Trophoblast cell (in vitro differentiated cells and primary cell): ENCODE measurements at regions not wholly inside any gene's neighbourhood (a gene's known extent, or its start where the extent isn't known, plus 50 kb on each side); places are given as distances from the start of the nearest gene placed in this dataset.

Experiments used
- DNase-seq, 2 donors: peaks; one replicate each; pipeline ENCODE4 v3.0.0-alpha.2; 2016
- H2AFZ ChIP-seq: 2 replicates; pipeline ENCODE4 v1.6.1; 2013; ENCODE audit warnings: low read length, moderate library complexity, mild to moderate bottlenecking; ENCODE audit not compliant: insufficient read depth, poor library complexity
- H2AK5ac ChIP-seq: 2 replicates; pipeline ENCODE4 v1.6.1; 2013; ENCODE audit warnings: mild to moderate bottlenecking, low read length
- H2BK120ac ChIP-seq: 2 replicates; pipeline ENCODE4 v1.6.1; 2013; ENCODE audit warnings: low read length, mild to moderate bottlenecking, moderate library complexity; ENCODE audit not compliant: insufficient read depth, poor library complexity
- H2BK12ac ChIP-seq: 2 replicates; pipeline ENCODE4 v1.6.1; 2013; ENCODE audit warnings: mild to moderate bottlenecking, low read length, moderate library complexity
- H2BK5ac ChIP-seq: 2 replicates; pipeline ENCODE4 v1.6.1; 2013; ENCODE audit warnings: low read length, low read depth, moderate library complexity, mild to moderate bottlenecking; ENCODE audit not compliant: poor library complexity
- H3K14ac ChIP-seq: 2 replicates; pipeline ENCODE4 v1.6.1; 2013; ENCODE audit warnings: mild to moderate bottlenecking, low read length
- H3K18ac ChIP-seq: 2 replicates; pipeline ENCODE4 v1.6.1; 2013; ENCODE audit warnings: mild to moderate bottlenecking, low read length
- H3K23ac ChIP-seq: 2 replicates; pipeline ENCODE4 v1.6.1; 2013; ENCODE audit warnings: low read length
- H3K27ac ChIP-seq: 2 replicates; pipeline ENCODE4 v1.5.1; 2013; ENCODE audit warnings: low read depth, mild to moderate bottlenecking, inconsistent platforms, low read length, moderate library complexity
- H3K27me3 ChIP-seq: 2 replicates; pipeline ENCODE4 v1.6.1; 2013; ENCODE audit warnings: inconsistent platforms, mild to moderate bottlenecking, low read length, moderate library complexity; ENCODE audit not compliant: insufficient read depth
- H3K36me3 ChIP-seq, 2 experiments: 1 replicate in 1 of 2; 2 replicates in 1 of 2; pipeline ENCODE4 v1.6.1; 2013; ENCODE audit warnings: low read length in 2 of 2, mild to moderate bottlenecking in 2 of 2, moderate library complexity in 1 of 2; ENCODE audit not compliant: insufficient read depth in 2 of 2, control insufficient read depth in 1 of 2
- H3K4ac ChIP-seq: 2 replicates; pipeline ENCODE4 v1.6.1; 2013; ENCODE audit warnings: low read depth, mild to moderate bottlenecking, low read length, moderate library complexity
- H3K4me1 ChIP-seq, 2 experiments: 1 replicate in 1 of 2; 2 replicates in 1 of 2; pipeline ENCODE4 v1.6.1; 2013; ENCODE audit warnings: low read length in 2 of 2, mild to moderate bottlenecking in 2 of 2, moderate library complexity in 1 of 2; ENCODE audit not compliant: insufficient read depth in 2 of 2, control insufficient read depth in 1 of 2
- H3K4me2 ChIP-seq: 2 replicates; pipeline ENCODE4 v1.6.1; 2013; ENCODE audit warnings: inconsistent platforms, mild to moderate bottlenecking, low read length, moderate library complexity
- H3K4me3 ChIP-seq: 2 replicates; pipeline ENCODE4 v1.5.1; 2013; ENCODE audit warnings: mild to moderate bottlenecking, low read depth, low read length, inconsistent platforms
- H3K79me1 ChIP-seq: one replicate; pipeline ENCODE4 v1.6.1; 2013; ENCODE audit warnings: low read length
- H3K79me2 ChIP-seq: 2 replicates; pipeline ENCODE4 v1.6.1; 2013; ENCODE audit warnings: low read length, mild to moderate bottlenecking; ENCODE audit not compliant: control insufficient read depth, insufficient read depth, poor library complexity
- H3K9ac ChIP-seq: 2 replicates; pipeline ENCODE4 v1.6.1; 2013; ENCODE audit warnings: mild to moderate bottlenecking, low read length
- H3K9me3 ChIP-seq: 2 replicates; pipeline ENCODE4 v1.6.1; 2013; ENCODE audit warnings: low read depth, mild to moderate bottlenecking, control low read depth, inconsistent platforms, low read length; ENCODE audit not compliant: insufficient read depth
- H4K12ac ChIP-seq: 2 replicates; pipeline ENCODE4 v1.6.1; 2013; ENCODE audit warnings: low read depth, mild to moderate bottlenecking, low read length, moderate library complexity
- H4K8ac ChIP-seq: 2 replicates; pipeline ENCODE4 v1.6.1; 2013; ENCODE audit warnings: low read depth, mild to moderate bottlenecking, low read length, moderate library complexity
- H4K91ac ChIP-seq: one replicate; pipeline ENCODE4 v1.6.1; 2013; ENCODE audit warnings: low read depth, mild to moderate bottlenecking, low read length, moderate library complexity
- WGBS: extraction: QIAGEN DNeasy Blood & Tissue Kit; methylation state at CpG from one replicate; pipeline ENCODE4 v1.1.7; 2013; ENCODE audit warnings: missing lambda C conversion rate; ENCODE audit not compliant: insufficient read length, insufficient coverage; ENCODE audit errors: extremely low coverage; 5-methylcytosine and 5-hydroxymethylcytosine counted together

DNA sequence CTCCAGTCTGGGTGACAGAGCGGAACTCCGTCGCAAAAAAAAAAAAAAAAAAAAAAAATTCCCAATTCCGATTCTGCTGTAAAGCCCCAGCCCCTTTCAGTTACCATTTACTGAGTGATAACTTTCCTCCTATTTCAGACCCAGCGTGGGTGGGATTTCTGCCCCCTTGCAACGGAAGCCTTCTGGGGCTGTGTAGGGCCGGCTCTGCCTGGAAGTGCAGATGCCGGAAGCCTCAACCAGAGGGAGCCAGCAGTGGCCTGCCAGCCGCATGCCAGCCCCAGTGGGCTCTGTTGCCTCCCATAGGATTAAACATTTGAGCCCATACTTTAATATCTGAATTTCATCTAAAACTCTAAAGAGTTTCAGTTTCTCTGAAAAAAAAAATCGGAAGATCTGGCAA, 60.0 kb upstream of the NUP50 start:
- H3K14ac ChIP-seq, result no peak overlapping the region
- H4K8ac ChIP-seq, result no peak overlapping the region
- DNase-seq, result no peak
- H2AFZ ChIP-seq, result no peak overlapping the region
- no peak overlapping the region for H3K4ac ChIP-seq
- H2AK5ac ChIP-seq, result no peak overlapping the region
- no peaks in the 10 kb centered on the region for H3K4me1 ChIP-seq
- no peak overlapping the region for H2BK120ac ChIP-seq
- H4K12ac ChIP-seq, result no peak overlapping the region
- H3K36me3 ChIP-seq, result no peaks in the 10 kb centered on the region
- no peak overlapping the region for H3K9ac ChIP-seq
- no peaks in the 10 kb centered on the region for H3K27me3 ChIP-seq
- no peak overlapping the region for H3K23ac ChIP-seq
- no peak overlapping the region for H3K4me2 ChIP-seq
- H3K79me1 ChIP-seq, result no peaks in the 10 kb centered on the region
- no peaks in the 10 kb centered on the region for H3K79me2 ChIP-seq
- no peak overlapping the region for H3K27ac ChIP-seq
- no peak overlapping the region for H3K4me3 ChIP-seq
- H2BK5ac ChIP-seq, result no peak overlapping the region
- no peak overlapping the region for H3K18ac ChIP-seq
- H2BK12ac ChIP-seq, result no peak overlapping the region
- H3K9me3 ChIP-seq, result no peaks in the 10 kb centered on the region
- no CpG with 5 or more reads among the region's 10 CpGs for WGBS
- no peak overlapping the region for H4K91ac ChIP-seq

DNA sequence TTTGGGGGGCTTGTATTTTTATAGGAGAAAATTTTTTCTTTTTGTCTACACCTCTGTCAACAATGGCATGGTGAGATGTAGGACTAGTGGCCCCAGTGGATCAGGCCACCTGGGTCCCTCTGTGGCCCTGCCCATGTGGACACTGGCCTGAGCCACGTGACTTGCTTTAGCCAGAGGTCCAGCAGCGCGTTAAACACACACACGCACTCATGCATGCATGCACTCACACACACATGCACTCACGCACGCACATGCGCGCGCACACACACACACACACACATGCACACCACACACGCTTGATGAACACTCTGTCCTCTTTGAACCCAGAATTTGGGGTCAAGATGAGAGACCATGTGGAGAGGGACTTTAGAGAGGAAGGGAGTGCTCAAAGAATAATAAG, 59.4 kb upstream of the NUP50 start:
- Histone ChIP-seq H3K4me1 (no peaks in the 10 kb centered on the region), H3K23ac (peak overlapping the region; percentile 4), H3K14ac (no peak overlapping the region), H2BK5ac (no peak overlapping the region), H3K79me2 (no peaks in the 10 kb centered on the region), H3K9me3 (no peaks in the 10 kb centered on the region), H4K91ac (no peak overlapping the region), H3K36me3 (no peaks in the 10 kb centered on the region), H3K27me3 (no peaks in the 10 kb centered on the region), H2BK12ac (no peak overlapping the region), H3K79me1 (no peaks in the 10 kb centered on the region), H3K4ac (no peak overlapping the region), H4K8ac (no peak overlapping the region), H4K12ac (no peak overlapping the region), H3K18ac (no peak overlapping the region), H2AFZ (no peak overlapping the region), H2BK120ac (no peak overlapping the region), H2AK5ac (no peak overlapping the region), H3K9ac (no peak overlapping the region), H3K4me3 (no peak overlapping the region), H3K4me2 (no peak overlapping the region), H3K27ac (no peak overlapping the region)
- DNase-seq, result no peak
- WGBS, result no CpG with 5 or more reads among the region's 10 CpGs

DNA sequence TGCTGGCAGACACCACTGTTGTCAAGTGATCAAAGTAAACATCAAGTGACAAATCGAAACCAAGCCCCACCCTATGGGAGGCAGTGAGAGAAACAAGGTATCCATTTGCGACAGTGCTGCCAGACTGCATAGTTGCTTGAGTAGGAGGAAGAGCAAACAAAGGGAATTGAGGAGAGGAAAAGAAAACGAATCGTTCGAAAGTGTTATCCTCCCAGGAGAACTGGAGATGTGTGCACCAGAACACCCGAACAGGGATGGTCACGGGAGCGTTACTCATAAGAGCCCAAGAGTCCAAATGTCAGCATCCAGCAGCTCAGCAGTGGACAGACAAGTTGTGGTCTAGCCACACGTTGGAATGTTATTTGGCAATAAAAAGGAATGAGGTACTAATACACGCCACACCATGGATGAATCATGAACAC, 58.4 kb upstream of the NUP50 start:
- H2AFZ ChIP-seq, result no peak overlapping the region

DNA sequence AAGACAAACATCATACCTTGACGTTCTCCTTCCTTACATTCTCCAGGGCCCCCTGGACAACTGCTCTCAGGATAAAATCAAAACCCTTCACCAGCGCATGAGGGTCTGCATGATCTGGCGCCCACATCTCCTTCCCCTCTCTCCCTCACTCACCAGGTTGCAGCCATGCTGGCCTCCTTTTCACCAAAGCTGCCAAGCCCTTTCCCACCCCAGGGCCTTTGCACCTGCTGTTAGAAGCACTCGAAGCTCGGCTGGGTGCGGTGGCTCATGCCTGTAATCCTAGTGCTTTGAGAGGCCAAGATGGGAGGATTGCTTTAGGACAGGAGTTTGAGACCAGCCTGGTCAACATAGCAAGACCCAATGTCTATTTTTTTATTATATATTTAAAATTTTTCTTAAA, 56.1 kb upstream of the NUP50 start:
- Histone ChIP-seq H3K4me2 (no peak overlapping the region), H3K4me3 (no peak overlapping the region), H3K9me3 (no peaks in the 10 kb centered on the region), H3K79me1 (no peaks in the 10 kb centered on the region), H2AFZ (no peak overlapping the region), H3K36me3 (no peaks in the 10 kb centered on the region), H3K27ac (no peak overlapping the region), H2BK120ac (no peak overlapping the region), H3K27me3 (no peaks in the 10 kb centered on the region), H3K4ac (no peak overlapping the region), H2BK5ac (no peak overlapping the region), H2AK5ac (no peak overlapping the region), H3K14ac (no peak overlapping the region), H3K9ac (no peak overlapping the region), H2BK12ac (no peak overlapping the region), H3K4me1 (no peaks in the 10 kb centered on the region), H4K91ac (no peak overlapping the region), H4K8ac (no peak overlapping the region), H4K12ac (no peak overlapping the region), H3K23ac (no peak overlapping the region), H3K18ac (no peak overlapping the region), H3K79me2 (no peaks in the 10 kb centered on the region)
- WGBS, result no CpG with 5 or more reads among the region's 6 CpGs
- no peak for DNase-seq

More for the DNA sequence above, 58.4 kb upstream of the NUP50 start:
- Histone ChIP-seq H2BK12ac (no peak overlapping the region), H4K8ac (no peak overlapping the region), H2AK5ac (no peak overlapping the region), H3K14ac (no peak overlapping the region), H3K4me2 (no peak overlapping the region), H3K4ac (no peak overlapping the region), H3K4me3 (no peak overlapping the region), H3K27me3 (no peaks in the 10 kb centered on the region), H3K4me1 (no peaks in the 10 kb centered on the region), H3K23ac (no peak overlapping the region), H2BK120ac (no peak overlapping the region), H3K36me3 (no peaks in the 10 kb centered on the region), H3K79me1 (no peaks in the 10 kb centered on the region), H4K91ac (no peak overlapping the region), H3K18ac (no peak overlapping the region), H3K9ac (no peak overlapping the region), H4K12ac (no peak overlapping the region), H3K79me2 (no peaks in the 10 kb centered on the region), H2BK5ac (no peak overlapping the region), H3K9me3 (no peaks in the 10 kb centered on the region), H3K27ac (no peak overlapping the region)
- DNase-seq, result peak; percentile 92 to 97
- no CpG with 5 or more reads among the region's 10 CpGs for WGBS
